HG03378 (cell line): ENCODE measurements at regions not wholly inside any gene's neighbourhood (a gene's known extent, or its start where the extent isn't known, plus 50 kb on each side); places are given as distances from the start of the nearest gene placed in this dataset.

ENCODE experiments used
- ATAC-seq: cut with Tn5 transposase; IDR thresholded peaks from one replicate; pipeline ENCODE4 v1.9.1; 2021; ENCODE audit warnings: mild to moderate bottlenecking, moderate library complexity; ENCODE audit not compliant: unreplicated experiment

- ATAC-seq, result no peak
Observed at GRCh38 chr4:177103619-177104018, 206.1 kb upstream of the NEIL3 start.

- no peak for ATAC-seq
Observed at GRCh38 chr4:177105536-177105935, 204.1 kb upstream of the NEIL3 start.

GRCh38 chr4:177107288-177107921 is 202.3 kb upstream of the NEIL3 start:
- no peak for ATAC-seq

GRCh38 chr4:177108708-177109107 is 201.0 kb upstream of the NEIL3 start:
- ATAC-seq, result no peak

- no peak for ATAC-seq
Observed at GRCh38 chr4:177109769-177110168, 199.9 kb upstream of the NEIL3 start.

GRCh38 chr4:177116161-177116560 is 193.5 kb upstream of the NEIL3 start:
- no peak for ATAC-seq

- no peak for ATAC-seq
Observed at GRCh38 chr4:177117256-177117655, 192.4 kb upstream of the NEIL3 start.

GRCh38 chr4:177118596-177118995 is 191.1 kb upstream of the NEIL3 start:
- no peak for ATAC-seq

- no peak for ATAC-seq
Observed at GRCh38 chr4:177119021-177119471, 190.6 kb upstream of the NEIL3 start.

GRCh38 chr4:177119691-177120090 is 190.0 kb upstream of the NEIL3 start:
- ATAC-seq, result no peak

GRCh38 chr4:177123811-177124210 is 185.9 kb upstream of the NEIL3 start:
- no peak for ATAC-seq

GRCh38 chr4:177124349-177125064 is 185.2 kb upstream of the NEIL3 start:
- ATAC-seq, result no peak

GRCh38 chr4:177125656-177126055 is 184.0 kb upstream of the NEIL3 start:
- no peak for ATAC-seq

GRCh38 chr4:177127658-177128057 is 182.0 kb upstream of the NEIL3 start:
- ATAC-seq, result no peak

- no peak for ATAC-seq
Observed at GRCh38 chr4:177128306-177128705, 181.4 kb upstream of the NEIL3 start.

GRCh38 chr4:177131736-177132135 is 177.9 kb upstream of the NEIL3 start:
- no peak for ATAC-seq

GRCh38 chr4:177147668-177148067 is 162.0 kb upstream of the NEIL3 start:
- no peak for ATAC-seq

GRCh38 chr4:177155454-177155853 is 154.2 kb upstream of the NEIL3 start:
- ATAC-seq, result no peak

GRCh38 chr4:177159600-177159999 is 150.1 kb upstream of the NEIL3 start:
- ATAC-seq, result no peak

GRCh38 chr4:177161781-177162180 is 147.9 kb upstream of the NEIL3 start:
- ATAC-seq, result no peak

GRCh38 chr4:177163532-177163931 is 146.1 kb upstream of the NEIL3 start:
- no peak for ATAC-seq

GRCh38 chr4:177171588-177171987 is 138.1 kb upstream of the NEIL3 start:
- ATAC-seq, result no peak

- no peak for ATAC-seq
Observed at GRCh38 chr4:177175473-177175872, 134.2 kb upstream of the NEIL3 start.
